Esophagus muscularis mucosa (tissue), 3 donors: ENCODE measurements at regions not wholly inside any gene's neighbourhood (a gene's known extent, or its start where the extent isn't known, plus 50 kb on each side); places are given as distances from the start of the nearest gene placed in this dataset.

ENCODE experiments used
- POLR2A ChIP-seq: fragments of 450-650 bp; IDR thresholded peaks from one replicate; pipeline ENCODE4 v1.6.1; 2017; ENCODE audit warnings: antibody characterized with exemption, moderate library complexity, mild to moderate bottlenecking, low read depth
- TF ChIP-seq, protein P1 (sequence below), 3 experiments: fragments of 200-600 bp in 2 of 3; fragments of 450-650 bp in 1 of 3; sonication (generic) in 2 of 3; IDR thresholded peaks; one replicate each; pipeline ENCODE4 v1.5.1; 2017 to 2019; ENCODE audit warnings: antibody characterized with exemption in 3 of 3, mild to moderate bottlenecking in 2 of 3, moderate library complexity in 1 of 3

GRCh38 chrX:34565981-34566380, 91.1 kb downstream of the TMEM47 start:
- TF ChIP-seq, protein P1, sequence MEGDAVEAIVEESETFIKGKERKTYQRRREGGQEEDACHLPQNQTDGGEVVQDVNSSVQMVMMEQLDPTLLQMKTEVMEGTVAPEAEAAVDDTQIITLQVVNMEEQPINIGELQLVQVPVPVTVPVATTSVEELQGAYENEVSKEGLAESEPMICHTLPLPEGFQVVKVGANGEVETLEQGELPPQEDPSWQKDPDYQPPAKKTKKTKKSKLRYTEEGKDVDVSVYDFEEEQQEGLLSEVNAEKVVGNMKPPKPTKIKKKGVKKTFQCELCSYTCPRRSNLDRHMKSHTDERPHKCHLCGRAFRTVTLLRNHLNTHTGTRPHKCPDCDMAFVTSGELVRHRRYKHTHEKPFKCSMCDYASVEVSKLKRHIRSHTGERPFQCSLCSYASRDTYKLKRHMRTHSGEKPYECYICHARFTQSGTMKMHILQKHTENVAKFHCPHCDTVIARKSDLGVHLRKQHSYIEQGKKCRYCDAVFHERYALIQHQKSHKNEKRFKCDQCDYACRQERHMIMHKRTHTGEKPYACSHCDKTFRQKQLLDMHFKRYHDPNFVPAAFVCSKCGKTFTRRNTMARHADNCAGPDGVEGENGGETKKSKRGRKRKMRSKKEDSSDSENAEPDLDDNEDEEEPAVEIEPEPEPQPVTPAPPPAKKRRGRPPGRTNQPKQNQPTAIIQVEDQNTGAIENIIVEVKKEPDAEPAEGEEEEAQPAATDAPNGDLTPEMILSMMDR (IDR thresholded peaks at IDR 0.05), result no peak
- TF ChIP-seq POLR2A, result no peak
